K562 (cell line): ENCODE measurements at regions not wholly inside any gene's neighbourhood (a gene's known extent, or its start where the extent isn't known, plus 50 kb on each side); places are given as distances from the start of the nearest gene placed in this dataset.

Experiments
- ATAC-seq: fragments of 200-7000 bp; cut with Tn5 transposase; 3 replicates; pipeline ENCODE4 v1.9.1; 2020; ENCODE audit warnings: moderate library complexity
- BruUV-seq: library from RNA; stranded (reverse); fragments of 400-500 nt; replicated peaks from 2 replicates; lab custom pipeline; 2021; lab: Mats Ljungman, UMichigan
- CTCF ChIA-PET: fragments of 300-600 bp; formaldehyde crosslinking; extraction: SDS; loops from one replicate; lab custom pipeline; 2021; ENCODE audit warnings: low intra/inter-chr PET ratio; lab: Yijun Ruan, JAX
- POLR2A ChIA-PET: fragments of 300-600, 350-650 bp; sonication (Branson Sonifier 250); formaldehyde crosslinking; extraction: SDS; loops from one replicate; lab custom pipeline; 2021; ENCODE audit warnings: antibody characterized with exemption, inconsistent platforms; lab: Yijun Ruan, JAX
- DNase-seq, 4 experiments: peaks; one replicate each; pipeline versions ENCODE4 v3.0.0 to v3.0.0-alpha.2; 2011 to 2018; ENCODE audit warnings: low spot score in 3 of 4, mixed read lengths in 3 of 4; ENCODE audit errors: extremely low read depth in 1 of 4
- FAIRE-seq: peaks from 2 replicates; lab custom pipeline; 2011; peaks lifted over from hg19 to GRCh38; lab: Jason Lieb, UNC
- H2AFZ ChIP-seq: 2 replicates; pipeline ENCODE4 v1.6.0; 2011; ENCODE audit warnings: low read depth, low read length, control low read depth, inconsistent platforms
- H3K27ac ChIP-seq: fragments of 200-600 bp; 3 replicates; pipeline ENCODE4 v1.8.0; 2011; ENCODE audit warnings: low read depth, mild to moderate bottlenecking, control low read depth, inconsistent platforms, low read length, moderate library complexity, mixed read lengths; ENCODE audit errors: extremely low read depth
- H3K27me3 ChIP-seq, 2 experiments: fragments of 300-600 bp in 1 of 2; 2 replicates in 1 of 2; 3 replicates in 1 of 2; pipeline versions ENCODE4 v1.6.0 to v1.8.0; 2011; ENCODE audit warnings: inconsistent platforms in 2 of 2, low read length in 2 of 2, mild to moderate bottlenecking in 1 of 2, mixed read lengths in 1 of 2, moderate library complexity in 1 of 2; ENCODE audit not compliant: control insufficient read depth in 2 of 2, insufficient read depth in 2 of 2
- H3K36me3 ChIP-seq: fragments of 300-600 bp; 3 replicates; pipeline ENCODE4 v1.8.0; 2011; ENCODE audit warnings: mild to moderate bottlenecking, low read length, inconsistent platforms; ENCODE audit not compliant: control insufficient read depth, insufficient read depth
- H3K4me1 ChIP-seq, 2 experiments: fragments of 200-600 bp in 1 of 2; replicated peaks in 1 of 2; 2 replicates in 1 of 2; 3 replicates in 1 of 2; pipeline versions ENCODE4 v1.5.1 to v1.8.0; 2011; ENCODE audit warnings: inconsistent platforms in 2 of 2, low read length in 2 of 2, mild to moderate bottlenecking in 1 of 2, mixed read lengths in 1 of 2, moderate library complexity in 1 of 2; ENCODE audit not compliant: control insufficient read depth in 2 of 2, insufficient read depth in 2 of 2
- H3K4me2 ChIP-seq: 2 replicates; pipeline ENCODE4 v1.6.1; 2011; ENCODE audit warnings: low read length, control low read depth, inconsistent platforms, mixed read lengths; ENCODE audit not compliant: insufficient read depth
- H3K4me3 ChIP-seq: fragments of 200-600 bp; sonication (generic), shearing (Covaris generic); 2 replicates; pipeline ENCODE4 v1.5.1; 2016; ENCODE audit warnings: control low read depth, inconsistent platforms
- H3K79me2 ChIP-seq: fragments of 200-600 bp; 3 replicates; pipeline ENCODE4 v1.8.0; 2011; ENCODE audit warnings: low read length, inconsistent platforms; ENCODE audit not compliant: control insufficient read depth, insufficient read depth
- H3K9ac ChIP-seq, 2 experiments: 2 replicates each; pipeline versions ENCODE4 v1.6.0 to v1.6.1; 2011; ENCODE audit warnings: low read depth in 2 of 2, low read length in 2 of 2, control low read depth in 1 of 2, inconsistent platforms in 1 of 2, mild to moderate bottlenecking in 1 of 2, mixed read lengths in 1 of 2; ENCODE audit not compliant: insufficient read depth in 1 of 2
- H3K9me1 ChIP-seq: one replicate; pipeline ENCODE4 v1.6.0; 2011; ENCODE audit warnings: inconsistent platforms, mild to moderate bottlenecking, low read length, moderate library complexity; ENCODE audit not compliant: control insufficient read depth, insufficient read depth
- H3K9me3 ChIP-seq: replicated peaks from 2 replicates; pipeline ENCODE4 v1.5.1; 2011; ENCODE audit warnings: low read depth, low read length, inconsistent platforms; ENCODE audit not compliant: control insufficient read depth, insufficient read depth
- H4K20me1 ChIP-seq: replicated peaks from 2 replicates; pipeline ENCODE4 v1.6.1; 2011; ENCODE audit warnings: low read length, inconsistent platforms, mixed read lengths; ENCODE audit not compliant: control insufficient read depth, insufficient read depth
- ADNP ChIP-seq: fragments of 200-800 bp; sonication (Bioruptor generic); IDR thresholded peaks from 2 replicates; pipeline ENCODE4 v1.6.1; 2016; ENCODE audit warnings: missing genetic modification characterization, missing compliant biosample characterization
- DACH1 ChIP-seq: fragments of 450-650 bp; IDR thresholded peaks from 2 replicates; pipeline ENCODE4 v1.6.1; 2018; ENCODE audit not compliant: partially characterized antibody
- GTF3C2 ChIP-seq: IDR thresholded peaks from 3 replicates; pipeline ENCODE4 v1.6.1; 2011; ENCODE audit warnings: borderline replicate concordance, mild to moderate bottlenecking, moderate library complexity; ENCODE audit not compliant: insufficient read length; ENCODE audit errors: extremely low read depth
- HOXB6 ChIP-seq: fragments of 250-450 bp; sonication (Bioruptor Pico); IDR thresholded peaks from 2 replicates; pipeline ENCODE4 v1.5.1; 2022; ENCODE audit warnings: mild to moderate bottlenecking, borderline replicate concordance
- SREBF1 ChIP-seq: fragments of 150-350 bp; IDR thresholded peaks from 2 replicates; pipeline ENCODE4 v1.6.1; 2014; ENCODE audit warnings: antibody characterized with exemption, low read depth, low read length, borderline replicate concordance
- ZBTB17 ChIP-seq: fragments of 450-650 bp; formaldehyde crosslinking; IDR thresholded peaks from 2 replicates; pipeline ENCODE4 v1.4.0; 2020; ENCODE audit warnings: mild to moderate bottlenecking
- WGBS: fragments of 100-300 bp; shearing (Covaris generic); methylation state at CpG from one replicate; pipeline ENCODE4 v1.1.6; 2016; ENCODE audit warnings: low coverage, mixed read lengths; ENCODE audit not compliant: insufficient coverage; ENCODE audit errors: missing lambda C conversion rate; 5-methylcytosine and 5-hydroxymethylcytosine counted together
- in situ Hi-C: fragments of 300-500 bp; cut with MboI; formaldehyde crosslinking; loops from 4 replicates; pipeline ENCODE4 v1.15.0; 2018; ENCODE audit warnings: inconsistent platforms, mixed read lengths
- intact Hi-C: fragments of 100-400 bp; cut with micrococcal nuclease; formaldehyde crosslinking; loops from 2 replicates; pipeline ENCODE4 v1.14.2; 2022
- TF ChIP-seq, protein P1 (sequence below): fragments of 450-650 bp; formaldehyde crosslinking; IDR thresholded peaks from 2 replicates; pipeline ENCODE4 v1.4.0; 2020; ENCODE audit warnings: mild to moderate bottlenecking, moderate library complexity
- TF ChIP-seq, protein P2 (sequence below): sonication (generic); IDR thresholded peaks from 2 replicates; pipeline ENCODE4 v1.6.1; 2016

DNA sequence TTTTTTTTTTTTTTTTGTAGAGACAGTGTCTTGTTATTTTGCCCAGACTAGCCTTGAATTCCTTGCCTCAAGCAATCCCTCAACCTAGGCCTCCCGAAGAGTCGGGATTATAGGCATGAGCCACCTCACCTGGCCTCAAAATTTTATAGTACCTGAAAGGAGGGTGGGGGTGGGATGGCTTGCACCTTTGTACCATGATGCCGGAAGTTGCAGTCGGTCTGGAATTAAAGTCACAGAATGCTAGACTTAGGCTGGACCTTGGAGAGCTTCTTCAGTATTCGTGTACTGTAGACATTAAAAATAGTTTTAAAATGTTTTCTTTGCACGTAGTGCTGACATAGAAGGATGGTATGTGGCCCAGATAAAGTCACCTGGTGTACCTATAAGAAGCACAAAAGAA lies 280.9 kb downstream of the STIM2 start (continued):
- TF ChIP-seq GTF3C2 (no peak), ZBTB17 (CRISPR knock-in tag) (no peak)
- TF ChIP-seq, protein P1, sequence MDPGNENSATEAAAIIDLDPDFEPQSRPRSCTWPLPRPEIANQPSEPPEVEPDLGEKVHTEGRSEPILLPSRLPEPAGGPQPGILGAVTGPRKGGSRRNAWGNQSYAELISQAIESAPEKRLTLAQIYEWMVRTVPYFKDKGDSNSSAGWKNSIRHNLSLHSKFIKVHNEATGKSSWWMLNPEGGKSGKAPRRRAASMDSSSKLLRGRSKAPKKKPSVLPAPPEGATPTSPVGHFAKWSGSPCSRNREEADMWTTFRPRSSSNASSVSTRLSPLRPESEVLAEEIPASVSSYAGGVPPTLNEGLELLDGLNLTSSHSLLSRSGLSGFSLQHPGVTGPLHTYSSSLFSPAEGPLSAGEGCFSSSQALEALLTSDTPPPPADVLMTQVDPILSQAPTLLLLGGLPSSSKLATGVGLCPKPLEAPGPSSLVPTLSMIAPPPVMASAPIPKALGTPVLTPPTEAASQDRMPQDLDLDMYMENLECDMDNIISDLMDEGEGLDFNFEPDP: no peak
- TF ChIP-seq, all 486 proteins: peak for 0

- no peak for FAIRE-seq
- intact Hi-C loops: no loop called here
Observed at GRCh38 chr4:27142841-27143240, 282.2 kb downstream of the STIM2 start.

More at GRCh38 chr4:27142841-27143240, 282.2 kb downstream of the STIM2 start:
- 0% methylated on average over 2 of the region's 2 CpGs for WGBS
- H4K20me1 ChIP-seq: no peaks in the 10 kb centered on the region
- no peak overlapping the region for H3K4me3 ChIP-seq
- H3K79me2 ChIP-seq: no peaks in the 10 kb centered on the region
- BruUV-seq: no TSS peak
- ChIA-PET CTCF (no interaction called here), POLR2A (no interaction called here)
- ATAC-seq (no peak), DNase-seq (no peak)
- TF ChIP-seq SREBF1 (no peak), HOXB6 (no peak), ADNP (tag) (no peak), DACH1 (no peak)
- TF ChIP-seq, protein P2, sequence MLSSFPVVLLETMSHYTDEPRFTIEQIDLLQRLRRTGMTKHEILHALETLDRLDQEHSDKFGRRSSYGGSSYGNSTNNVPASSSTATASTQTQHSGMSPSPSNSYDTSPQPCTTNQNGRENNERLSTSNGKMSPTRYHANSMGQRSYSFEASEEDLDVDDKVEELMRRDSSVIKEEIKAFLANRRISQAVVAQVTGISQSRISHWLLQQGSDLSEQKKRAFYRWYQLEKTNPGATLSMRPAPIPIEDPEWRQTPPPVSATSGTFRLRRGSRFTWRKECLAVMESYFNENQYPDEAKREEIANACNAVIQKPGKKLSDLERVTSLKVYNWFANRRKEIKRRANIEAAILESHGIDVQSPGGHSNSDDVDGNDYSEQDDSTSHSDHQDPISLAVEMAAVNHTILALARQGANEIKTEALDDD: no peak
- H2AFZ ChIP-seq: no peak overlapping the region
- H3K27me3 ChIP-seq: no peaks in the 10 kb centered on the region
- in situ Hi-C loops: no loop called here
- H3K9ac ChIP-seq: no peak overlapping the region
- no peaks in the 10 kb centered on the region for H3K36me3 ChIP-seq
- no peak overlapping the region for H3K27ac ChIP-seq
- no peak overlapping the region for H3K4me2 ChIP-seq
- no peaks in the 10 kb centered on the region for H3K9me3 ChIP-seq
- no peaks in the 10 kb centered on the region for H3K9me1 ChIP-seq
- H3K4me1 ChIP-seq: no peaks in the 10 kb centered on the region
